IMR-90 (cell line): ENCODE measurements at regions not wholly inside any gene's neighbourhood (a gene's known extent, or its start where the extent isn't known, plus 50 kb on each side); places are given as distances from the start of the nearest gene placed in this dataset.

ENCODE experiments used
- ATAC-seq: fragments of 200-7000 bp; cut with Tn5 transposase; 2 replicates; pipeline ENCODE4 v1.9.1; 2020; ENCODE audit warnings: low read depth, mild to moderate bottlenecking, moderate library complexity
- BruUV-seq: library from RNA; stranded (reverse); fragments of 400-500 nt; replicated peaks from 2 replicates; lab custom pipeline; 2021; lab: Mats Ljungman, UMichigan
- CTCF ChIA-PET: fragments of 300-600 bp; formaldehyde crosslinking; extraction: SDS; loops from one replicate; lab custom pipeline; 2021; ENCODE audit warnings: antibody characterized with exemption; lab: Yijun Ruan, JAX
- POLR2A ChIA-PET: fragments of 300-600 bp; sonication (Branson Sonifier 250); formaldehyde crosslinking; loops from one replicate; lab custom pipeline; 2022; ENCODE audit warnings: antibody characterized with exemption; ENCODE audit not compliant: unreplicated experiment; lab: Charles Lee
- DNase-seq: peaks from one replicate; pipeline ENCODE4 v3.0.0; 2013
- H2AFZ ChIP-seq: replicated peaks from 2 replicates; pipeline ENCODE3; 2013; ENCODE audit warnings: low read length, mild to moderate bottlenecking; ENCODE audit not compliant: poor library complexity
- H2AK5ac ChIP-seq: 2 replicates; pipeline ENCODE4 v1.6.1; 2013; ENCODE audit warnings: low read depth, low read length, inconsistent platforms
- H2AK9ac ChIP-seq: replicated peaks from 2 replicates; pipeline ENCODE3; 2013; ENCODE audit warnings: mild to moderate bottlenecking, low read depth, low read length, moderate library complexity; ENCODE audit not compliant: poor library complexity
- H2BK120ac ChIP-seq: 2 replicates; pipeline ENCODE4 v1.6.1; 2013; ENCODE audit warnings: low read depth, low read length, inconsistent platforms
- H2BK15ac ChIP-seq: 3 replicates; pipeline ENCODE4 v1.6.1; 2013; ENCODE audit warnings: low read depth, low read length, inconsistent platforms
- H2BK20ac ChIP-seq: 2 replicates; pipeline ENCODE4 v1.6.1; 2013; ENCODE audit warnings: low read depth, mild to moderate bottlenecking, inconsistent platforms, low read length, moderate library complexity
- H2BK5ac ChIP-seq: 2 replicates; pipeline ENCODE4 v1.6.1; 2013; ENCODE audit warnings: mild to moderate bottlenecking, low read depth, low read length, inconsistent platforms; ENCODE audit not compliant: poor library complexity, severe bottlenecking
- H3K14ac ChIP-seq: replicated peaks from 2 replicates; pipeline ENCODE4 v1.6.1; 2013; ENCODE audit warnings: low read depth, low read length, inconsistent platforms
- H3K18ac ChIP-seq: 2 replicates; pipeline ENCODE4 v1.6.1; 2013; ENCODE audit warnings: low read depth, low read length, control low read depth
- H3K23ac ChIP-seq: 2 replicates; pipeline ENCODE4 v1.6.1; 2013; ENCODE audit warnings: low read depth, low read length, inconsistent platforms
- H3K27ac ChIP-seq: 2 replicates; pipeline ENCODE4 v1.5.1; 2013; ENCODE audit warnings: mild to moderate bottlenecking, control low read depth, low read length; ENCODE audit not compliant: insufficient read depth
- H3K27me3 ChIP-seq: 2 replicates; pipeline ENCODE4 v1.6.1; 2013; ENCODE audit warnings: low read length; ENCODE audit not compliant: control insufficient read depth, insufficient read depth
- H3K36me3 ChIP-seq: 2 replicates; pipeline ENCODE4 v1.6.1; 2013; ENCODE audit warnings: low read length, mixed read lengths; ENCODE audit not compliant: control insufficient read depth, insufficient read depth
- H3K4ac ChIP-seq: 2 replicates; pipeline ENCODE4 v1.6.1; 2013; ENCODE audit warnings: low read depth, low read length, inconsistent platforms
- H3K4me1 ChIP-seq: 2 replicates; pipeline ENCODE4 v1.6.1; 2013; ENCODE audit warnings: low read length, mixed read lengths; ENCODE audit not compliant: control insufficient read depth, insufficient read depth
- H3K4me2 ChIP-seq: 2 replicates; pipeline ENCODE4 v1.6.1; 2013; ENCODE audit warnings: low read depth, mild to moderate bottlenecking, control low read depth, low read length, moderate library complexity
- H3K4me3 ChIP-seq: 2 replicates; pipeline ENCODE4 v1.5.1; 2013; ENCODE audit warnings: low read depth, mild to moderate bottlenecking, control low read depth, low read length, moderate library complexity; ENCODE audit not compliant: insufficient read depth
- H3K56ac ChIP-seq: 2 replicates; pipeline ENCODE4 v1.6.1; 2013; ENCODE audit warnings: low read length, inconsistent platforms; ENCODE audit not compliant: insufficient read depth; ENCODE audit errors: extremely low read depth
- H3K79me1 ChIP-seq, 2 experiments: 2 replicates each; pipeline ENCODE4 v1.6.1; 2013; ENCODE audit warnings: low read length in 2 of 2, inconsistent platforms in 1 of 2, low read depth in 1 of 2
- H3K9ac ChIP-seq: 2 replicates; pipeline ENCODE4 v1.6.1; 2013; ENCODE audit warnings: low read depth, low read length, control low read depth
- H3K9me1 ChIP-seq: 2 replicates; pipeline ENCODE4 v1.6.1; 2013; ENCODE audit warnings: low read length, inconsistent platforms; ENCODE audit not compliant: insufficient read depth
- H3K9me3 ChIP-seq: 2 replicates; pipeline ENCODE4 v1.6.1; 2013; ENCODE audit warnings: low read length; ENCODE audit not compliant: control insufficient read depth, insufficient read depth
- H4K20me1 ChIP-seq: 2 replicates; pipeline ENCODE4 v1.6.1; 2013; ENCODE audit warnings: low read length, inconsistent platforms; ENCODE audit not compliant: insufficient read depth
- H4K5ac ChIP-seq: 2 replicates; pipeline ENCODE4 v1.6.1; 2013; ENCODE audit warnings: mild to moderate bottlenecking, low read depth, low read length, control low read depth
- H4K8ac ChIP-seq, 2 experiments: 2 replicates each; pipeline ENCODE4 v1.6.1; 2013; ENCODE audit warnings: low read depth in 2 of 2, low read length in 2 of 2, control low read depth in 1 of 2, inconsistent platforms in 1 of 2
- H4K91ac ChIP-seq: 2 replicates; pipeline ENCODE4 v1.6.1; 2013; ENCODE audit warnings: low read depth, low read length, inconsistent platforms; ENCODE audit not compliant: insufficient read depth
- FOS ChIP-seq: fragments of 150-350 bp; IDR thresholded peaks from 2 replicates; pipeline ENCODE4 v1.6.1; 2016; ENCODE audit warnings: low read depth, low read length
- WGBS, 2 experiments: methylation state at CpG; one replicate each; pipeline versions ENCODE4 v1.1.5 to v1.1.7; 2013; ENCODE audit warnings: missing lambda C conversion rate in 2 of 2; ENCODE audit not compliant: insufficient read length in 1 of 2; ENCODE audit errors: extremely low coverage in 2 of 2; 5-methylcytosine and 5-hydroxymethylcytosine counted together
- dilution Hi-C: fragments of 300-500 bp; cut with HindIII; formaldehyde crosslinking; loops from one replicate; pipeline ENCODE4 v1.14.3; 2018; ENCODE audit warnings: low sequenced_read_pairs; ENCODE audit not compliant: unreplicated experiment
- in situ Hi-C: fragments of 300-500 bp; cut with MboI; formaldehyde crosslinking; loops from 3 replicates; pipeline ENCODE4 v1.14.3; 2019; ENCODE audit warnings: low sequenced_read_pairs, inconsistent platforms, mixed read lengths
- intact Hi-C: fragments of 100-400 bp; cut with micrococcal nuclease; formaldehyde crosslinking; loops from 2 replicates; pipeline ENCODE4 v1.10.0; 2022
- TF ChIP-seq, protein P1 (sequence below): conservative IDR thresholded peaks from 2 replicates; pipeline ENCODE4 v1.5.1; 2012; ENCODE audit warnings: mild to moderate bottlenecking, low read depth, low read length, improper control_type of control experiment

DNA sequence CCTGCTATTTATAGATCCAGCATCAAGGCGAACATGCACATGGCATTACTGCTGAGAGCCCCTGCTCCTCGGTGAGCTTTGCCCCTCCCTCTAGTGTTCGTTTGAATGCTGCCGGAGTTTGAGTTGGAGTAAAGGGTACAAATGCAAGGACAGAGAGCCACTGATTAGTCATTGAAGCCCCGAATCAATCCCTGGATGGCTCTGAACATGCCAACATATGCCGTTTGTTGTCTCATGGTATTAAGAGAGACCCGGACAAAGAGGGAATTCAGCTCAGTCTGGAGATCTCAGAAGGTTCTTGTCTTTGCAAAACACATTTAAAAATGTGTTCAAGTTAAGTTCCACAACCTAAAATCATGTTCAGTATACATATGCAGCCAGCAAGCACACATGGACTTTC, 789.2 kb upstream of the NR2F2 start:
- H3K9me3 ChIP-seq, result no peaks in the 10 kb centered on the region
- no peak overlapping the region for H4K8ac ChIP-seq
- H2BK15ac ChIP-seq, result no peak overlapping the region
- no peak overlapping the region for H3K14ac ChIP-seq
- H3K4me1 ChIP-seq, result no peaks in the 10 kb centered on the region
- dilution Hi-C loops (no loop called here), in situ Hi-C loops (no loop called here), intact Hi-C loops (no loop called here)
- no peak overlapping the region for H4K5ac ChIP-seq
- H3K36me3 ChIP-seq, result no peaks in the 10 kb centered on the region
- no peak overlapping the region for H3K9ac ChIP-seq
- H2AK9ac ChIP-seq, result peak overlapping the region; percentile 68
- H3K27me3 ChIP-seq, result no peaks in the 10 kb centered on the region
- no peak overlapping the region for H3K56ac ChIP-seq
- H2BK120ac ChIP-seq, result no peak overlapping the region
- H3K4ac ChIP-seq, result no peak overlapping the region
- BruUV-seq, result no TSS peak
- TF ChIP-seq, protein P1, sequence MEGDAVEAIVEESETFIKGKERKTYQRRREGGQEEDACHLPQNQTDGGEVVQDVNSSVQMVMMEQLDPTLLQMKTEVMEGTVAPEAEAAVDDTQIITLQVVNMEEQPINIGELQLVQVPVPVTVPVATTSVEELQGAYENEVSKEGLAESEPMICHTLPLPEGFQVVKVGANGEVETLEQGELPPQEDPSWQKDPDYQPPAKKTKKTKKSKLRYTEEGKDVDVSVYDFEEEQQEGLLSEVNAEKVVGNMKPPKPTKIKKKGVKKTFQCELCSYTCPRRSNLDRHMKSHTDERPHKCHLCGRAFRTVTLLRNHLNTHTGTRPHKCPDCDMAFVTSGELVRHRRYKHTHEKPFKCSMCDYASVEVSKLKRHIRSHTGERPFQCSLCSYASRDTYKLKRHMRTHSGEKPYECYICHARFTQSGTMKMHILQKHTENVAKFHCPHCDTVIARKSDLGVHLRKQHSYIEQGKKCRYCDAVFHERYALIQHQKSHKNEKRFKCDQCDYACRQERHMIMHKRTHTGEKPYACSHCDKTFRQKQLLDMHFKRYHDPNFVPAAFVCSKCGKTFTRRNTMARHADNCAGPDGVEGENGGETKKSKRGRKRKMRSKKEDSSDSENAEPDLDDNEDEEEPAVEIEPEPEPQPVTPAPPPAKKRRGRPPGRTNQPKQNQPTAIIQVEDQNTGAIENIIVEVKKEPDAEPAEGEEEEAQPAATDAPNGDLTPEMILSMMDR, result no peak
- no peak for TF ChIP-seq FOS
- ChIA-PET CTCF (no interaction called here), POLR2A (no interaction called here)
- no peak overlapping the region for H3K27ac ChIP-seq
- H4K20me1 ChIP-seq, result no peaks in the 10 kb centered on the region
- no peak overlapping the region for H3K23ac ChIP-seq
- H2BK20ac ChIP-seq, result no peak overlapping the region
- no peak overlapping the region for H4K91ac ChIP-seq
- H2AFZ ChIP-seq, result no peak overlapping the region
- no peak overlapping the region for H2BK5ac ChIP-seq
- H3K9me1 ChIP-seq, result no peaks in the 10 kb centered on the region
- no peak for ATAC-seq
- no peak overlapping the region for H3K4me3 ChIP-seq
- no peak for DNase-seq
- 83% methylated on average over 5 of the region's 7 CpGs; no CpG with 5 or more reads in 1 of the 2 experiments for WGBS, 2 experiments
- no peak overlapping the region for H3K18ac ChIP-seq
- H3K4me2 ChIP-seq, result no peak overlapping the region
- no peak overlapping the region for H2AK5ac ChIP-seq
- no peaks in the 10 kb centered on the region for H3K79me1 ChIP-seq
